K562 (cell line): ENCODE measurements at regions not wholly inside any gene's neighbourhood (a gene's known extent, or its start where the extent isn't known, plus 50 kb on each side); places are given as distances from the start of the nearest gene placed in this dataset.

Source experiments
- ARID2 ChIP-seq: fragments of 450-650 bp; IDR thresholded peaks from 2 replicates; pipeline ENCODE4 v1.6.1; 2017; ENCODE audit warnings: antibody characterized with exemption, mild to moderate bottlenecking
- CC2D1A ChIP-seq: fragments of 450-650 bp; IDR thresholded peaks from 2 replicates; pipeline ENCODE4 v1.6.1; 2017; ENCODE audit warnings: mild to moderate bottlenecking
- CREB3L1 ChIP-seq: fragments of 450-650 bp; IDR thresholded peaks from 2 replicates; pipeline ENCODE4 v1.6.1; 2014; ENCODE audit warnings: low read depth, mild to moderate bottlenecking, moderate library complexity, borderline replicate concordance
- DIDO1 ChIP-seq: fragments of 450-650 bp; IDR thresholded peaks from 2 replicates; pipeline ENCODE4 v1.6.1; 2016; ENCODE audit warnings: low read depth, missing biosample characterization, missing genetic modification characterization
- FOXO4 ChIP-seq: fragments of 450-650 bp; formaldehyde crosslinking; IDR thresholded peaks from 2 replicates; pipeline ENCODE4 v1.4.0; 2020; ENCODE audit warnings: mild to moderate bottlenecking, moderate library complexity
- GABPB2 ChIP-seq: fragments of 250-450 bp; sonication (Bioruptor Pico); conservative IDR thresholded peaks from 2 replicates; pipeline ENCODE4 v1.5.1; 2021; ENCODE audit warnings: mild to moderate bottlenecking
- HOXB6 ChIP-seq: fragments of 250-450 bp; sonication (Bioruptor Pico); IDR thresholded peaks from 2 replicates; pipeline ENCODE4 v1.5.1; 2022; ENCODE audit warnings: mild to moderate bottlenecking, borderline replicate concordance
- KDM2B ChIP-seq: fragments of 250-450 bp; sonication (Bioruptor Pico); IDR thresholded peaks from 2 replicates; pipeline ENCODE4 v1.8.0; 2021; ENCODE audit warnings: mild to moderate bottlenecking, moderate library complexity
- MTA1 ChIP-seq: fragments of 450-650 bp; IDR thresholded peaks from 2 replicates; pipeline ENCODE4 v1.6.1; 2017; ENCODE audit warnings: borderline replicate concordance
- MTA2 ChIP-seq: fragments of 450-650 bp; IDR thresholded peaks from 2 replicates; pipeline ENCODE4 v1.6.1; 2016; ENCODE audit warnings: low read depth
- PHF21A ChIP-seq: fragments of 450-650 bp; IDR thresholded peaks from 2 replicates; pipeline ENCODE4 v1.6.1; 2017; ENCODE audit warnings: low read depth, borderline replicate concordance
- PHTF2 ChIP-seq: fragments of 250-450 bp; sonication (Bioruptor Pico); IDR thresholded peaks from 2 replicates; pipeline ENCODE4 v1.5.0; 2021; ENCODE audit warnings: mild to moderate bottlenecking
- PPARD ChIP-seq: fragments of 250-450 bp; sonication (Bioruptor Pico); IDR thresholded peaks from 2 replicates; pipeline ENCODE4 v1.8.0; 2022; ENCODE audit warnings: inconsistent platforms, mild to moderate bottlenecking, moderate library complexity
- RFX7 ChIP-seq: fragments of 250-450 bp; sonication (Bioruptor Pico); IDR thresholded peaks from 2 replicates; pipeline ENCODE4 v1.5.1; 2021; ENCODE audit warnings: mild to moderate bottlenecking
- TRIM24 ChIP-seq, 2 experiments: fragments of 450-650 bp; IDR thresholded peaks; 2 replicates each; pipeline ENCODE4 v1.6.1; 2016
- YBX1 ChIP-seq: fragments of 450-650 bp; IDR thresholded peaks from 2 replicates; pipeline ENCODE4 v1.7.1; 2016; ENCODE audit warnings: mild to moderate bottlenecking
- ZNF436 ChIP-seq: fragments of 250-450, 450-650 bp; sonication (Bioruptor Pico); formaldehyde crosslinking; IDR thresholded peaks from 2 replicates; pipeline ENCODE4 v1.7.0; 2020; ENCODE audit warnings: mild to moderate bottlenecking
- ZNF707 ChIP-seq: fragments of 250-450 bp; sonication (Bioruptor Pico); conservative IDR thresholded peaks from 2 replicates; pipeline ENCODE4 v1.8.0; 2022; ENCODE audit warnings: inconsistent platforms, mild to moderate bottlenecking, moderate library complexity
- ZNF77 ChIP-seq: fragments of 250-450 bp; sonication (Bioruptor Pico); IDR thresholded peaks from 2 replicates; pipeline ENCODE4 v1.5.0; 2020
- ZNF778 ChIP-seq: fragments of 450-650 bp; formaldehyde crosslinking; IDR thresholded peaks from 2 replicates; pipeline ENCODE4 v1.4.0; 2020; ENCODE audit warnings: mild to moderate bottlenecking, moderate library complexity
- ZNF780A ChIP-seq: fragments of 250-450 bp; sonication (Bioruptor Pico); IDR thresholded peaks from 2 replicates; pipeline ENCODE4 v1.5.0; 2021; ENCODE audit warnings: mild to moderate bottlenecking
- TF ChIP-seq, protein P1 (sequence below): fragments of 250-450 bp; sonication (Bioruptor Pico); IDR thresholded peaks from 2 replicates; pipeline ENCODE4 v1.6.1; 2021; ENCODE audit warnings: mild to moderate bottlenecking
- TF ChIP-seq, protein P2 (sequence below): fragments of 250-450 bp; sonication (Bioruptor Pico); IDR thresholded peaks from 2 replicates; pipeline ENCODE4 v1.4.0; 2020; ENCODE audit warnings: borderline replicate concordance
- TF ChIP-seq, protein P3 (sequence below): fragments of 250-450 bp; sonication (Bioruptor Pico); IDR thresholded peaks from 2 replicates; pipeline ENCODE4 v1.4.0; 2020; ENCODE audit warnings: mild to moderate bottlenecking, moderate library complexity

DNA sequence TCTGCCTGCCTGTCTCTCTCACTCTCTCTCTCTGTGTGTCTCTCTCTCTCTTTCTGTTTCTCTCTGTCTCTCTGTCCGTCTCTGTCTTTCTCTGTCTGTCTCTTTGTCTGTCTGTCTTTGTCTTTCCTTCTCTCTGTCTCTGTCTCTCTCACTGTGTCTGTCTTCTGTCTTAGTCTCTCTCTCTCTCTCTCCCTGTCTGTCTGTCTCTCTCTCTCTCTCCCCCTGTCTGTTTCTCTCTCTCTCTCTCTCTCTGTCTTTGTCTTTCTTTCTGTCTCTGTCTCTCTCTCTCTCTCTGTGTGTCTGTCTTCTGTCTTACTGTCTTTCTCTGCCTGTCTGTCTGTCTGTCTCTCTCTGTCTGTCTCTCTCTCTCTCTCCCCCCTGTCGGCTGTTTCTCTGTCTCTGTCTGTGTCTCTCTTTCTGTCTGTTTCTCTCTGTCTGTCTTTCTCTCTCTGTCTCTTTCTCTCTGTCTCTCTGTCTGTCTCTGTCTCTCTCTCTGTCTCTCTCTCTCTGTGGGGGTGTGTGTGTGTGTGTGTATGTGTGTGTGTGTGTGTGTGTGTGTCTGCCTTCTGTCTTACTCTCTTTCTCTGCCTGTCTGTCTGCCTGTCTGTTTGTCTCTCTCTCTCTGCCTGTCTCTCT is 2101.3 kb upstream of the TPTE start (continued):
- TF ChIP-seq RFX7 (CRISPR knock-in tag) (peak; percentile 88; the same call in 1 of the 2 replicates), KDM2B (peak; percentile 99), YBX1 (peak; percentile 85), CC2D1A (peak; percentile 87), ZNF778 (CRISPR knock-in tag) (peak; percentile 100), ZNF77 (CRISPR knock-in tag) (peak; percentile 94; the same call in 1 of the 2 replicates), ZNF780A (CRISPR knock-in tag) (peak; percentile 96), ZNF707 (peak; percentile 85), MTA2 (peak; percentile 27), DIDO1 (tag) (peak; percentile 95), PPARD (peak; percentile 94; the same call in 1 of the 2 replicates), PHTF2 (CRISPR knock-in tag) (peak; percentile 90), GABPB2 (peak; percentile 98), MTA1 (peak; percentile 83; the same call in 1 of the 2 replicates), ARID2 (peak; percentile 99), TRIM24 (IDR thresholded peaks at IDR 0.05) (0 out of 4 replicates have a peak, but pooled peaks of 1 of the 2 experiments have one; percentile 50), ZNF436 (CRISPR knock-in tag) (peak; percentile 89), HOXB6 (CRISPR knock-in tag) (peak; percentile 87; the same call in 1 of the 2 replicates), PHF21A (peak; percentile 98), FOXO4 (CRISPR knock-in tag) (peak; percentile 94), CREB3L1 (0 out of 2 replicates have a peak, but pooled peaks have one; percentile 67)
- TF ChIP-seq, protein P1, sequence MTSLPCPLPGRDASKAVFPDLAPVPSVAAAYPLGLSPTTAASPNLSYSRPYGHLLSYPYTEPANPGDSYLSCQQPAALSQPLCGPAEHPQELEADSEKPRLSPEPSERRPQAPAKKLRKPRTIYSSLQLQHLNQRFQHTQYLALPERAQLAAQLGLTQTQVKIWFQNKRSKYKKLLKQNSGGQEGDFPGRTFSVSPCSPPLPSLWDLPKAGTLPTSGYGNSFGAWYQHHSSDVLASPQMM (CRISPR knock-in tag), result peak; percentile 88; the same call in 1 of the 2 replicates
- TF ChIP-seq, protein P2, sequence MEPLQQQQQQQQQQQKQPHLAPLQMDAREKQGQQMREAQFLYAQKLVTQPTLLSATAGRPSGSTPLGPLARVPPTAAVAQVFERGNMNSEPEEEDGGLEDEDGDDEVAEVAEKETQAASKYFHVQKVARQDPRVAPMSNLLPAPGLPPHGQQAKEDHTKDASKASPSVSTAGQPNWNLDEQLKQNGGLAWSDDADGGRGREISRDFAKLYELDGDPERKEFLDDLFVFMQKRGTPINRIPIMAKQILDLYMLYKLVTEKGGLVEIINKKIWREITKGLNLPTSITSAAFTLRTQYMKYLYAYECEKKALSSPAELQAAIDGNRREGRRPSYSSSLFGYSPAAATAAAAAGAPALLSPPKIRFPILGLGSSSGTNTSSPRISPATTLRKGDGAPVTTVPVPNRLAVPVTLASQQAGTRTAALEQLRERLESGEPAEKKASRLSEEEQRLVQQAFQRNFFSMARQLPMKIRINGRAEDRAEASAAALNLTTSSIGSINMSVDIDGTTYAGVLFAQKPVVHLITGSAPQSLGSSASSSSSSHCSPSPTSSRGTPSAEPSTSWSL (CRISPR knock-in tag), result peak; percentile 99
- TF ChIP-seq, protein P3, sequence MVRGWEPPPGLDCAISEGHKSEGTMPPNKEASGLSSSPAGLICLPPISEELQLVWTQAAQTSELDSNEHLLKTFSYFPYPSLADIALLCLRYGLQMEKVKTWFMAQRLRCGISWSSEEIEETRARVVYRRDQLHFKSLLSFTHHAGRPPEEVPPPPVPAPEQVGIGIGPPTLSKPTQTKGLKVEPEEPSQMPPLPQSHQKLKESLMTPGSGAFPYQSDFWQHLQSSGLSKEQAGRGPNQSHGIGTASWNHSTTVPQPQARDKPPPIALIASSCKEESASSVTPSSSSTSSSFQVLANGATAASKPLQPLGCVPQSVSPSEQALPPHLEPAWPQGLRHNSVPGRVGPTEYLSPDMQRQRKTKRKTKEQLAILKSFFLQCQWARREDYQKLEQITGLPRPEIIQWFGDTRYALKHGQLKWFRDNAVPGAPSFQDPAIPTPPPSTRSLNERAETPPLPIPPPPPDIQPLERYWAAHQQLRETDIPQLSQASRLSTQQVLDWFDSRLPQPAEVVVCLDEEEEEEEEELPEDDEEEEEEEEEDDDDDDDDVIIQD (CRISPR knock-in tag), result peak; percentile 96
